Naive thymus-derived CD4-positive, alpha-beta T cell (primary cell): ENCODE measurements at regions not wholly inside any gene's neighbourhood (a gene's known extent, or its start where the extent isn't known, plus 50 kb on each side); places are given as distances from the start of the nearest gene placed in this dataset.

ENCODE experiments used
- ATAC-seq: fragments of 150-1000 bp; cut with Tn5 transposase; 2 replicates; pipeline ENCODE4 v1.10.0; 2021; ENCODE audit warnings: mild to moderate bottlenecking, moderate library complexity
- CTCF ChIA-PET: fragments of 350-600 bp; sonication (Branson Sonifier 250); formaldehyde crosslinking; loops from one replicate; lab custom pipeline; 2021; ENCODE audit warnings: antibody characterized with exemption; lab: Charles Lee
- POLR2A ChIA-PET: fragments of 350-600 bp; sonication (Branson Sonifier 250); formaldehyde crosslinking; loops from one replicate; lab custom pipeline; 2021; ENCODE audit warnings: antibody characterized with exemption, inconsistent platforms; lab: Charles Lee
- DNase-seq, 9 donors: peaks; one replicate each; pipeline versions ENCODE4 v3.0.0 to v3.0.0-alpha.2; 2020 to 2022; ENCODE audit warnings: mixed read lengths in 1 of 9
- H3K27ac ChIP-seq: one replicate; pipeline ENCODE4 v1.7.0; 2013; ENCODE audit warnings: mild to moderate bottlenecking, low read depth, low read length, moderate library complexity
- H3K27me3 ChIP-seq, 2 donors: one replicate each; pipeline ENCODE4 v1.7.0; 2013; ENCODE audit warnings: low read length in 2 of 2, mild to moderate bottlenecking in 2 of 2, moderate library complexity in 2 of 2; ENCODE audit not compliant: control insufficient read depth in 2 of 2, insufficient read depth in 2 of 2
- H3K36me3 ChIP-seq, 3 experiments: 1 replicate in 2 of 3; 2 replicates in 1 of 3; pipeline ENCODE4 v1.7.0; 2013; ENCODE audit warnings: low read length in 3 of 3, mild to moderate bottlenecking in 3 of 3, moderate library complexity in 1 of 3; ENCODE audit not compliant: insufficient read depth in 3 of 3, control insufficient read depth in 2 of 3
- H3K4me1 ChIP-seq, 2 donors: one replicate each; pipeline ENCODE4 v1.7.0; 2013; ENCODE audit warnings: low read length in 2 of 2, mild to moderate bottlenecking in 2 of 2, moderate library complexity in 1 of 2; ENCODE audit not compliant: control insufficient read depth in 2 of 2, insufficient read depth in 2 of 2
- H3K4me3 ChIP-seq: 2 replicates; pipeline ENCODE4 v1.7.0; 2013; ENCODE audit warnings: mild to moderate bottlenecking, low read length
- H3K9me3 ChIP-seq, 3 experiments: 1 replicate in 2 of 3; 2 replicates in 1 of 3; pipeline ENCODE4 v1.7.0; 2013; ENCODE audit warnings: low read length in 3 of 3; ENCODE audit not compliant: control insufficient read depth in 2 of 3
- H3K27ac Mint-ChIP-seq, 9 donors: one replicate each; pipeline ENCODE4 v1.8.0; 2020 to 2022; ENCODE audit warnings: mixed read lengths in 9 of 9, mild to moderate bottlenecking in 8 of 9, moderate library complexity in 5 of 9, inconsistent platforms in 2 of 9
- H3K27me3 Mint-ChIP-seq, 5 donors: one replicate each; pipeline ENCODE4 v1.8.0; 2021 to 2022; ENCODE audit warnings: mixed read lengths in 5 of 5, mild to moderate bottlenecking in 1 of 5
- H3K36me3 Mint-ChIP-seq, 5 donors: one replicate each; pipeline ENCODE4 v1.8.0; 2020 to 2022; ENCODE audit warnings: mixed read lengths in 5 of 5, mild to moderate bottlenecking in 3 of 5, inconsistent platforms in 1 of 5
- H3K4me1 Mint-ChIP-seq, 7 donors: one replicate each; pipeline ENCODE4 v1.8.0; 2020 to 2022; ENCODE audit warnings: mixed read lengths in 7 of 7, mild to moderate bottlenecking in 3 of 7, inconsistent platforms in 1 of 7
- H3K4me3 Mint-ChIP-seq, 10 donors: one replicate each; pipeline ENCODE4 v1.8.0; 2020 to 2022; ENCODE audit warnings: mild to moderate bottlenecking in 10 of 10, mixed read lengths in 10 of 10, moderate library complexity in 6 of 10, inconsistent platforms in 2 of 10
- H3K9me3 Mint-ChIP-seq, 11 donors: one replicate each; pipeline ENCODE4 v1.8.0; 2020 to 2022; ENCODE audit warnings: mixed read lengths in 11 of 11, mild to moderate bottlenecking in 4 of 11, inconsistent platforms in 1 of 11, moderate library complexity in 1 of 11
- intact Hi-C, 2 donors: fragments of 100-400 bp; cut with micrococcal nuclease; formaldehyde crosslinking; loops; one replicate each; pipeline ENCODE4 v1.15.1; 2023

- Mint-ChIP-seq H3K27me3 (no peaks in the 10 kb centered on the region), H3K36me3 (no peaks in the 10 kb centered on the region), H3K27ac (no peak overlapping the region), H3K9me3 (peaks cover 0 to 8% (median 2%) of the 10 kb centered on the region in 11 donors), H3K4me1 (no peaks in the 10 kb centered on the region), H3K4me3 (no peak overlapping the region)
- DNase-seq (no peak), ATAC-seq (no peak)
- intact Hi-C loops, result no loop called here
- no peaks in the 10 kb centered on the region for H3K9me3 ChIP-seq
- no peaks in the 10 kb centered on the region for H3K27me3 ChIP-seq
- no peak overlapping the region for H3K27ac ChIP-seq
- no peaks in the 10 kb centered on the region for H3K36me3 ChIP-seq
- no peak overlapping the region for H3K4me3 ChIP-seq
- H3K4me1 ChIP-seq, result no peaks in the 10 kb centered on the region
- ChIA-PET POLR2A (no interaction called here), CTCF (no interaction called here)
Measured at GRCh38 chr6:120254651-120255050, 905.1 kb upstream of the MAN1A1 start.

- ChIA-PET CTCF (no interaction called here), POLR2A (no interaction called here)
- no peaks in the 10 kb centered on the region for H3K36me3 ChIP-seq
Measured at GRCh38 chr6:120248451-120248850, 898.9 kb upstream of the MAN1A1 start.

GRCh38 chr6:120237221-120237620 is 887.7 kb upstream of the MAN1A1 start:
- intact Hi-C loops, result no loop called here
- Mint-ChIP-seq H3K4me3 (no peak overlapping the region), H3K9me3 (peaks cover 6 to 29% (median 14%) of the 10 kb centered on the region in 11 donors), H3K27me3 (no peaks in the 10 kb centered on the region), H3K36me3 (no peaks in the 10 kb centered on the region), H3K4me1 (no peaks in the 10 kb centered on the region), H3K27ac (no peak overlapping the region)
- no peaks in the 10 kb centered on the region for H3K4me1 ChIP-seq
- no peaks in the 10 kb centered on the region for H3K36me3 ChIP-seq
- H3K4me3 ChIP-seq, result no peak overlapping the region
- ATAC-seq, result no peak
- H3K9me3 ChIP-seq, result peaks cover 0 to 6% (median 0%) of the 10 kb centered on the region in 3 experiments
- DNase-seq, result no peak
- CTCF ChIA-PET, result no interaction called here
- POLR2A ChIA-PET, result no interaction called here
- H3K27me3 ChIP-seq, result no peaks in the 10 kb centered on the region
- no peak overlapping the region for H3K27ac ChIP-seq

More at GRCh38 chr6:120248451-120248850, 898.9 kb upstream of the MAN1A1 start:
- no peaks in the 10 kb centered on the region for H3K27me3 ChIP-seq
- H3K4me3 Mint-ChIP-seq, result no peak overlapping the region
- H3K9me3 Mint-ChIP-seq, result peaks cover 0 to 17% (median 5%) of the 10 kb centered on the region in 11 donors
- ATAC-seq, result no peak
- H3K4me1 ChIP-seq, result no peaks in the 10 kb centered on the region
- no peaks in the 10 kb centered on the region for H3K27me3 Mint-ChIP-seq
- no peak overlapping the region for H3K4me3 ChIP-seq
- H3K9me3 ChIP-seq, result no peaks in the 10 kb centered on the region
- no peak overlapping the region for H3K27ac Mint-ChIP-seq
- H3K27ac ChIP-seq, result no peak overlapping the region
- DNase-seq, result no peak
- H3K4me1 Mint-ChIP-seq, result no peaks in the 10 kb centered on the region
- intact Hi-C loops, result no loop called here
- no peaks in the 10 kb centered on the region for H3K36me3 Mint-ChIP-seq

GRCh38 chr6:120230008-120230407 is 880.4 kb upstream of the MAN1A1 start:
- POLR2A ChIA-PET, result no interaction called here
- no peak for ATAC-seq
- Mint-ChIP-seq H3K4me3 (no peak overlapping the region), H3K4me1 (no peaks in the 10 kb centered on the region), H3K27ac (no peak overlapping the region), H3K9me3 (peaks cover 3 to 22% (median 10%) of the 10 kb centered on the region in 11 donors), H3K36me3 (no peaks in the 10 kb centered on the region), H3K27me3 (no peaks in the 10 kb centered on the region)
- H3K27me3 ChIP-seq, result no peaks in the 10 kb centered on the region
- DNase-seq, result no peak
- no peaks in the 10 kb centered on the region for H3K4me1 ChIP-seq
- intact Hi-C loops, result no loop called here
- H3K4me3 ChIP-seq, result no peak overlapping the region
- H3K27ac ChIP-seq, result no peak overlapping the region
- H3K9me3 ChIP-seq, result peaks cover 0 to 6% (median 0%) of the 10 kb centered on the region in 3 experiments
- CTCF ChIA-PET, result no interaction called here
- H3K36me3 ChIP-seq, result no peaks in the 10 kb centered on the region

GRCh38 chr6:120228297-120228696 is 878.7 kb upstream of the MAN1A1 start:
- Mint-ChIP-seq H3K27ac (no peak overlapping the region), H3K27me3 (no peaks in the 10 kb centered on the region), H3K4me3 (no peak overlapping the region), H3K9me3 (peaks cover 0 to 11% (median 4%) of the 10 kb centered on the region in 11 donors), H3K36me3 (no peaks in the 10 kb centered on the region), H3K4me1 (no peaks in the 10 kb centered on the region)
- intact Hi-C loops, result no loop called here
- no peaks in the 10 kb centered on the region for H3K36me3 ChIP-seq
- H3K4me3 ChIP-seq, result no peak overlapping the region
- ATAC-seq, result no peak
- CTCF ChIA-PET, result no interaction called here
- H3K4me1 ChIP-seq, result no peaks in the 10 kb centered on the region
- no peak overlapping the region for H3K27ac ChIP-seq
- DNase-seq, result no peak
- POLR2A ChIA-PET, result no interaction called here
- no peaks in the 10 kb centered on the region for H3K27me3 ChIP-seq
- no peaks in the 10 kb centered on the region for H3K9me3 ChIP-seq

- Histone ChIP-seq H3K27me3 (no peaks in the 10 kb centered on the region), H3K27ac (no peak overlapping the region), H3K36me3 (no peaks in the 10 kb centered on the region), H3K9me3 (no peaks in the 10 kb centered on the region), H3K4me1 (no peaks in the 10 kb centered on the region), H3K4me3 (no peak overlapping the region)
- Mint-ChIP-seq H3K4me1 (no peaks in the 10 kb centered on the region), H3K9me3 (peaks cover 0 to 2% (median 0%) of the 10 kb centered on the region in 11 donors), H3K27ac (no peak overlapping the region), H3K36me3 (no peaks in the 10 kb centered on the region), H3K27me3 (no peaks in the 10 kb centered on the region), H3K4me3 (no peak overlapping the region)
- ATAC-seq (no peak), DNase-seq (no peak)
- ChIA-PET POLR2A (no interaction called here), CTCF (no interaction called here)
- intact Hi-C loops, result no loop called here
Measured at GRCh38 chr6:120219339-120219738, 869.8 kb upstream of the MAN1A1 start.

- Mint-ChIP-seq H3K27me3 (no peaks in the 10 kb centered on the region), H3K9me3 (peaks cover 0 to 7% (median 0%) of the 10 kb centered on the region in 11 donors), H3K27ac (no peak overlapping the region), H3K4me3 (no peak overlapping the region), H3K4me1 (no peaks in the 10 kb centered on the region), H3K36me3 (no peaks in the 10 kb centered on the region)
- Histone ChIP-seq H3K4me3 (no peak overlapping the region), H3K27me3 (no peaks in the 10 kb centered on the region), H3K9me3 (no peaks in the 10 kb centered on the region), H3K27ac (no peak overlapping the region), H3K36me3 (no peaks in the 10 kb centered on the region), H3K4me1 (no peaks in the 10 kb centered on the region)
- intact Hi-C loops, result no loop called here
- POLR2A ChIA-PET, result no interaction called here
- CTCF ChIA-PET, result no interaction called here
- DNase-seq (no peak), ATAC-seq (no peak)
Measured at GRCh38 chr6:120214088-120214499, 864.5 kb upstream of the MAN1A1 start.
